GM12891 (cell line): ENCODE measurements at regions not wholly inside any gene's neighbourhood (a gene's known extent, or its start where the extent isn't known, plus 50 kb on each side); places are given as distances from the start of the nearest gene placed in this dataset.

ENCODE experiments used
- POLR2A ChIP-seq: IDR thresholded peaks from 2 replicates; pipeline ENCODE4 v1.6.1; 2011; ENCODE audit warnings: low read depth, low read length, control low read depth
- POLR2AphosphoS5 ChIP-seq: IDR thresholded peaks from 2 replicates; pipeline ENCODE4 v1.6.1; 2011; ENCODE audit warnings: low read depth, low read length, control low read depth
- POU2F2 ChIP-seq: IDR thresholded peaks from 2 replicates; pipeline ENCODE4 v1.6.1; 2011; ENCODE audit warnings: low read depth, mild to moderate bottlenecking, control low read depth, low read length, moderate library complexity

GRCh38 chr12:29051221-29051620 is 97.9 kb upstream of the FAR2 start:
- TF ChIP-seq POLR2A, result no peak
- no peak for TF ChIP-seq POLR2AphosphoS5
- no peak for TF ChIP-seq POU2F2
